Loucy (cell line): ENCODE measurements at regions not wholly inside any gene's neighbourhood (a gene's known extent, or its start where the extent isn't known, plus 50 kb on each side); places are given as distances from the start of the nearest gene placed in this dataset.

Source experiments
- H2AFZ ChIP-seq: fragments of 200-600 bp; sonication (generic); 2 replicates; pipeline ENCODE4 v1.6.0; 2016; ENCODE audit warnings: antibody characterized with exemption, mild to moderate bottlenecking, low read length, moderate library complexity
- H3F3A ChIP-seq: fragments of 200-600 bp; 2 replicates; pipeline ENCODE4 v1.6.0; 2016; ENCODE audit warnings: antibody characterized with exemption, low read depth, mild to moderate bottlenecking
- H3K27me3 ChIP-seq: fragments of 200-600 bp; sonication (generic); 2 replicates; pipeline ENCODE4 v1.6.1; 2014; ENCODE audit warnings: low read length, mild to moderate bottlenecking; ENCODE audit not compliant: insufficient read depth, poor library complexity, severe bottlenecking
- H3K36me3 ChIP-seq: fragments of 200-600 bp; sonication (generic); 2 replicates; pipeline ENCODE4 v1.6.1; 2016; ENCODE audit warnings: low read length; ENCODE audit not compliant: insufficient read depth
- H3K4me1 ChIP-seq: fragments of 200-600 bp; sonication (generic); 2 replicates; pipeline ENCODE4 v1.5.1; 2014; ENCODE audit warnings: low read length, mild to moderate bottlenecking; ENCODE audit not compliant: insufficient read depth, poor library complexity, severe bottlenecking
- H3K4me2 ChIP-seq: fragments of 200-600 bp; sonication (generic); 2 replicates; pipeline ENCODE4 v1.6.0; 2014; ENCODE audit warnings: antibody characterized with exemption, low read length, low read depth, mild to moderate bottlenecking; ENCODE audit not compliant: poor library complexity, severe bottlenecking
- H3K4me3 ChIP-seq: fragments of 200-600 bp; sonication (generic); 2 replicates; pipeline ENCODE4 v1.5.1; 2014; ENCODE audit warnings: low read length, mild to moderate bottlenecking, mixed read lengths; ENCODE audit not compliant: poor library complexity, severe bottlenecking
- H3K79me2 ChIP-seq: fragments of 200-600 bp; sonication (generic); 2 replicates; pipeline ENCODE4 v1.6.1; 2014; ENCODE audit warnings: low read length; ENCODE audit not compliant: insufficient read depth
- H3K9ac ChIP-seq: fragments of 200-600 bp; sonication (generic); 2 replicates; pipeline ENCODE4 v1.6.0; 2014; ENCODE audit warnings: mild to moderate bottlenecking, low read depth, low read length, moderate library complexity; ENCODE audit not compliant: poor library complexity, severe bottlenecking
- H3K9me2 ChIP-seq: fragments of 200-600 bp; sonication (generic); replicated peaks from 2 replicates; pipeline ENCODE4 v1.6.1; 2016; ENCODE audit warnings: low read depth, low read length, mixed read lengths
- H3K9me3 ChIP-seq: fragments of 200-600 bp; sonication (generic); 2 replicates; pipeline ENCODE4 v1.6.1; 2014; ENCODE audit warnings: mild to moderate bottlenecking, antibody characterized with exemption, low read length, low read depth; ENCODE audit not compliant: insufficient read depth
- H4K20me1 ChIP-seq: fragments of 200-600 bp; sonication (generic); 2 replicates; pipeline ENCODE4 v1.6.0; 2014; ENCODE audit warnings: antibody characterized with exemption, low read length, mild to moderate bottlenecking; ENCODE audit not compliant: insufficient read depth, poor library complexity, severe bottlenecking
- EZH2phosphoT487 ChIP-seq: fragments of 200-600 bp; IDR thresholded peaks from 2 replicates; pipeline ENCODE4 v1.6.1; 2018; ENCODE audit warnings: antibody characterized with exemption, mild to moderate bottlenecking, moderate library complexity, borderline replicate concordance
- TF ChIP-seq, protein P1 (sequence below): fragments of 200-600 bp; sonication (generic); conservative IDR thresholded peaks from 2 replicates; pipeline ENCODE4 v1.5.1; 2014; ENCODE audit warnings: mild to moderate bottlenecking, antibody characterized with exemption, low read length

DNA sequence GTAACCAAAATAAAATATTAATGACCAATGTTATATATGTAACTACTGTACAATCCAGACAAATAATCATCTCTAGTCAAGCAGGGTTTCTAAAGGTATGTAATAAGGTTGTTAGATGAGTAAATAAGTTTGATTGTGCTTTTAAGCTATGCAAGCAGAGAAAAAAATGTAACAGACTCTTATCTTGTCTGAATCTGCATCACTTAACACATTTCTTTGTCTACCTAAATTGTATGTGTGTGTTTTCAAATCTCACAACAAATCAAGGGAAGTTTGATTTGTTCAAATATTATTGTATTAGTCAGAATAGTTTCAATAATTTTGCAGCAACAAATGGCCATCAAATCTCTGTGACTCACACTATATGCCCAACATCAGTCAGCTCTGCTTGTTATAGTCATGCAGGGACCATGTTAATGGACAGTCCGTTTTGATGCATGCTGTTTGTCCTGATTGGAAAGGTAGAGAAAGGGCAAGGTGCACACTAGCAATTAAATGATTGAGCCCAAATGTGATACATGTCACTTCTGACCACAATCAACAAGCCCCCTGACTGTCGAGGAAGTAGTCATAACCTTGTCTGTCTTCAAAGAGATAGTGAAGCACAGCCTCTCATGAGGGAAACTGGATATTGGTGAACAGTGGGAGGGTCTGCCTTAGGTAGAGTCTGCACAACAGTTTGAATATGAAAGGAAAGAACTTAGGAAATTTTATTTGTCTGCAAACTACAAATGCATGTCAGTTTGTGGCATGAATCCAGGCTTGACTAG lies 349.4 kb upstream of the SATB1 start:
- Histone ChIP-seq H4K20me1 (no peaks in the 10 kb centered on the region), H2AFZ (no peak overlapping the region), H3K79me2 (no peaks in the 10 kb centered on the region), H3K4me3 (no peak overlapping the region), H3K4me1 (peaks cover 22% of the 10 kb centered on the region), H3F3A (no peaks in the 10 kb centered on the region), H3K9ac (no peak overlapping the region), H3K9me3 (no peaks in the 10 kb centered on the region), H3K4me2 (no peak overlapping the region), H3K27me3 (no peaks in the 10 kb centered on the region), H3K36me3 (no peaks in the 10 kb centered on the region), H3K9me2 (no peaks in the 10 kb centered on the region)
- TF ChIP-seq, protein P1, sequence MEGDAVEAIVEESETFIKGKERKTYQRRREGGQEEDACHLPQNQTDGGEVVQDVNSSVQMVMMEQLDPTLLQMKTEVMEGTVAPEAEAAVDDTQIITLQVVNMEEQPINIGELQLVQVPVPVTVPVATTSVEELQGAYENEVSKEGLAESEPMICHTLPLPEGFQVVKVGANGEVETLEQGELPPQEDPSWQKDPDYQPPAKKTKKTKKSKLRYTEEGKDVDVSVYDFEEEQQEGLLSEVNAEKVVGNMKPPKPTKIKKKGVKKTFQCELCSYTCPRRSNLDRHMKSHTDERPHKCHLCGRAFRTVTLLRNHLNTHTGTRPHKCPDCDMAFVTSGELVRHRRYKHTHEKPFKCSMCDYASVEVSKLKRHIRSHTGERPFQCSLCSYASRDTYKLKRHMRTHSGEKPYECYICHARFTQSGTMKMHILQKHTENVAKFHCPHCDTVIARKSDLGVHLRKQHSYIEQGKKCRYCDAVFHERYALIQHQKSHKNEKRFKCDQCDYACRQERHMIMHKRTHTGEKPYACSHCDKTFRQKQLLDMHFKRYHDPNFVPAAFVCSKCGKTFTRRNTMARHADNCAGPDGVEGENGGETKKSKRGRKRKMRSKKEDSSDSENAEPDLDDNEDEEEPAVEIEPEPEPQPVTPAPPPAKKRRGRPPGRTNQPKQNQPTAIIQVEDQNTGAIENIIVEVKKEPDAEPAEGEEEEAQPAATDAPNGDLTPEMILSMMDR = no peak
- no peak for TF ChIP-seq EZH2phosphoT487

DNA sequence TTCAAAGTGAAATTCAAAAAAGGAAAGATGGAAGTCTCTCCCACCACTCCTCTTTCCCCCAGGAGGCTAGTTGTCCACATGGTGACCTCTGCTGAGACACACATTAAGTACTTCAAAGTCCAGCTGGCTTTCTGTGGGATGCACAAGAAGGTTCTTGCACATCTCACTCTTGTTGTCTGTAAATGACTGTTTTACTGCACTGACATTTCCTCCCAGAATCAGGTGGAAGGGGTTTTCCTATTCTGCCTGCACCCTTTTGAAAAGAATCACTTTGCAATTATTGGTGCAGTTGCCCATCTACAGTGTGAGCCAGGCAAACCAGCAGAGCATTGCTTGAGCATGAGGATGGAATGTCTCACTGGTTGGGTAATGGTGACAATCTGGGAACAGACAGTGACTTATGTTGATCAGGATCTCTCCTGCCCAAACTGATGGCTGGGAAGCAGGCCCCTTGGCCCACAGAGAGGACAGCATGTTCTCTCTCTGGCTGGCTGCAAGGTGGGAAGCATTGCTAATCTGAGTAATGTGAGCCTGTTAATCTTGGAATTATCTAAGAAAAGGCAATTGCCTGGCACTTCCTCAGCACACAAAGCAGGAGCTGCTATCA lies 347.7 kb upstream of the SATB1 start:
- Histone ChIP-seq H3K9ac (no peak overlapping the region), H3K9me2 (no peaks in the 10 kb centered on the region), H4K20me1 (no peaks in the 10 kb centered on the region), H3K36me3 (no peaks in the 10 kb centered on the region), H3K4me3 (no peak overlapping the region), H3K4me1 (peaks cover 8% of the 10 kb centered on the region), H3K9me3 (no peaks in the 10 kb centered on the region), H3K79me2 (no peaks in the 10 kb centered on the region), H3F3A (no peaks in the 10 kb centered on the region), H2AFZ (no peak overlapping the region), H3K27me3 (no peaks in the 10 kb centered on the region), H3K4me2 (no peak overlapping the region)
- TF ChIP-seq EZH2phosphoT487 = no peak
- TF ChIP-seq, protein P1 = no peak

DNA sequence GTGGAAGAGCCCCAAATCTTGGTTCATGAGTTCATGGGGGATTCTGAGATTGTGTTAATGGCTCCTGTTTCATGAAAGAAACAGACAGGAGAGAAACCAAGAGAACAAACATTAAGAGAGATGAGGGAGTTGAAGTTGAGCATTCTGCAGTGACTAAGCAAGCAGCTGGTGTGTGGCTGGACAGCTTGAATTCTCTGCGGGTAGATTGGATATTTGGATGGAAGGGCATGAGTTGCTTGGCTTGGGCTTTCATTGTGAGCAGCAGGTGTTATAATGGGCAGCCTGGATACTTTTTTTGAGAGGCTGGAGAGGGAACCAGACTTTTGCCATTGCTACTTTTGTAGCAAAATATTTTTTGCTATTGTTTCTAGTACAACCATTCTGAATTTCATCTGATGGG lies 346.8 kb upstream of the SATB1 start:
- Histone ChIP-seq H3F3A (no peaks in the 10 kb centered on the region), H4K20me1 (no peaks in the 10 kb centered on the region), H3K36me3 (no peaks in the 10 kb centered on the region), H3K27me3 (no peaks in the 10 kb centered on the region), H3K9ac (no peak overlapping the region), H3K4me2 (no peak overlapping the region), H2AFZ (no peak overlapping the region), H3K9me3 (no peaks in the 10 kb centered on the region), H3K4me3 (no peak overlapping the region), H3K9me2 (no peaks in the 10 kb centered on the region), H3K4me1 (peaks cover 8% of the 10 kb centered on the region), H3K79me2 (no peaks in the 10 kb centered on the region)
- no peak for TF ChIP-seq EZH2phosphoT487
- TF ChIP-seq, protein P1 = no peak
